MG63 (cell line): ENCODE measurements at regions not wholly inside any gene's neighbourhood (a gene's known extent, or its start where the extent isn't known, plus 50 kb on each side); places are given as distances from the start of the nearest gene placed in this dataset.

ENCODE experiments used
- DNase-seq: peaks from one replicate; pipeline ENCODE4 v3.0.0-alpha.2; 2020
- H3K27me3 ChIP-seq: fragments of 250-450 bp; sonication (Bioruptor Pico); 2 replicates; pipeline ENCODE4 v1.5.1; 2020; ENCODE audit warnings: mild to moderate bottlenecking, moderate library complexity
- H3K36me3 ChIP-seq: fragments of 250-450 bp; sonication (Bioruptor Pico); 2 replicates; pipeline ENCODE4 v1.5.1; 2020; ENCODE audit warnings: mild to moderate bottlenecking, moderate library complexity
- H3K4me3 ChIP-seq: fragments of 250-450 bp; sonication (Bioruptor Pico); 2 replicates; pipeline ENCODE4 v1.5.1; 2020; ENCODE audit warnings: mild to moderate bottlenecking, moderate library complexity
- H3K9me3 ChIP-seq: fragments of 250-450 bp; sonication (Bioruptor Pico); 2 replicates; pipeline ENCODE4 v1.5.1; 2020; ENCODE audit warnings: mild to moderate bottlenecking, moderate library complexity

DNA sequence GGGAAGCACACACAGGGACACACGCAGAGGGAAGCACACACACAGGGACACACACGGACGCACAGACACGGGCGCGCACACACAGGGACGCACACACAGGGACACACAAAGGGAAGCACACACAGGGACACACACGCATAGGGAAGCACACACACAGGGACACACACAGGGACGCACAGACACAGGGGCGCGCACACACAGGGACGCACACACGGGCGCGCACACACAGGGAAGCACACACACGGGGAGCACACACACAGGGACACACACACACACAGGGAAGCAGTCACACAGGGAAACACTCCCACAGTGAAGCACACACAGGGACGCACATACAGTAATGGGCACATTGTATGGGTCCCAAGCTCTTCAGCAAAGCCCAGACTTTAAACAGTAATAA lies 685.3 kb downstream of the TRIML1 start:
- no peak for DNase-seq
- no peaks in the 10 kb centered on the region; the same call in 1 of the 2 replicates for H3K27me3 ChIP-seq
- no peak overlapping the region for H3K4me3 ChIP-seq
- H3K9me3 ChIP-seq = no peaks in the 10 kb centered on the region
- H3K36me3 ChIP-seq = no peaks in the 10 kb centered on the region

DNA sequence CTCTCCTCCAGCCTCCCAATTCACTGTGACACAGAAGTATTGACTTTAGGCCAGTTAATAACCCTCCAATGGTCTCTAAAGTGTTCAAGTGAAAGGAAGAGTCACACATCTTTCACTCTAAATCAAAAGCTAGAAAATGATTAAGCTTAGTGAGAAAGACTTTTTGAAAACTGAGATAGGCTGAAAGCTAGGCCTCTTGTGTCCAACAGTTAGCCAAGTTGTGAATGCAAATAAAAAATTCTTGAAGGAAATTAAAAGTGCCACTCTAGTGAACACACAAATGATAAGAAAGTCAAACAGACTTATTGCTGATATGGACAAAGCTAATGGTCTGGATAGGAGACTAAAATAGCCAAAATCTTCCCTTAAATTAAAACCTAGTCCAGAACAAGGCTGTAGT lies 687.2 kb downstream of the TRIML1 start:
- H3K36me3 ChIP-seq = no peaks in the 10 kb centered on the region
- no peak overlapping the region for H3K4me3 ChIP-seq
- no peaks in the 10 kb centered on the region for H3K9me3 ChIP-seq
- DNase-seq = no peak
- H3K27me3 ChIP-seq = no peaks in the 10 kb centered on the region; the same call in 1 of the 2 replicates

DNA sequence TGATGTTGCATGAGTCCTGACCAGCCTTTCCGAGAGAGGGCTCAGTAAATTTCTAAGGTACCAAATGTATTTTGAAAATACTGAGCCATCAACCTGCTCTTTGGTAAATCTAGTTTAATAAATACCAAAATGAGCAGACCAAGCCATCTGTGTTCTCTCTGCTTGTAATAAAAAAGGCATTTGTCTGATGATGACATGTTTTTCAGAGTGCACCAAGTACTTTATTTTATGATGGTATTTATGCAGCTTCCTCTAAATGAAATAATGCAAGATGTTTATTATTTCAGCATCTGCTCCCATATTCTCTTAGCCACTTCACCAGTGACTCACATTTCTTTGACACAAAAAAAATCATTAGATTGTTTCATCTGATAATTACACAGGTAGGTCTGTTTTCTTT lies 700.5 kb downstream of the TRIML1 start:
- Histone ChIP-seq H3K4me3 (no peak overlapping the region), H3K27me3 (no peaks in the 10 kb centered on the region), H3K9me3 (no peaks in the 10 kb centered on the region), H3K36me3 (no peaks in the 10 kb centered on the region)
- DNase-seq = no peak

DNA sequence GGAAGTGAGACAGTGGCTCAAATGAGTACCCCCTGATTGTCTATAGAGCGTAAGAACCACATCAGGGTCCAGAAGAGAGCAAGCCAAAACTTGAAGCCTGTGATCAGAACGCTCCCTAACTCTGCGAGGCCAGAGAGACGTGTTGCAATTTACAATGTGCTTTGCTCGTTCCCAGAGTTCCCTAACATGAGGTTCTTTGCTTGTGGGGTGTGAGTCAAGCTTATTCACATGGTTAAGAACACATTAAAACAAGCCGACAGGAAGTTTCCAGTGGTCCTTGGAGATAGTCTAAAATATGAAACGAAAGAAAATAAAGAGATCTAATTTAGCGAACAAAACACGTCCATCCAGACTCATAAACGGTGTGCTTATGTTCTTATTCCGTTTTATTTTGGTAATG lies 702.3 kb downstream of the TRIML1 start:
- no peaks in the 10 kb centered on the region for H3K36me3 ChIP-seq
- H3K27me3 ChIP-seq = no peaks in the 10 kb centered on the region
- no peaks in the 10 kb centered on the region for H3K9me3 ChIP-seq
- DNase-seq = no peak
- H3K4me3 ChIP-seq = 0 out of 2 replicates have a peak overlapping the region, but pooled peaks have one; percentile 5

DNA sequence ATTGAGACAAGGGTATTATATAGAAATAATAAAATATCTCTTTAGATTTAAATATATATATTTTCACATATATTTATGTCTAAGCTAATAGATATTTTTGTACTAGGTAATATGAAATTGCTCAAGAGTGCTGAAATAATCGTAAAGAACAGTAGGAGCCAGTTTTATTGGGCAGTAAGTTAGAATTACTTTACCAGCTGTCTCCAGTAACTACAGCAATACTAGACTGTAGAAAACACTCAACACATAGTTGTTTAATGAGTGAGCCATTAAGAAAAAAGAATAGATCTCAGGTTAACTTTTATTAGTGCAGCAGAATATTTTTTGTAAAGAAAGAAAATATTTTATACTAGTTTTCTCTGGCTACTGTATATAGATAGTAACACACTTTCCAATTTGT lies 715.2 kb downstream of the TRIML1 start:
- Histone ChIP-seq H3K9me3 (no peaks in the 10 kb centered on the region), H3K36me3 (no peaks in the 10 kb centered on the region), H3K4me3 (no peak overlapping the region), H3K27me3 (no peaks in the 10 kb centered on the region)
- DNase-seq = no peak

DNA sequence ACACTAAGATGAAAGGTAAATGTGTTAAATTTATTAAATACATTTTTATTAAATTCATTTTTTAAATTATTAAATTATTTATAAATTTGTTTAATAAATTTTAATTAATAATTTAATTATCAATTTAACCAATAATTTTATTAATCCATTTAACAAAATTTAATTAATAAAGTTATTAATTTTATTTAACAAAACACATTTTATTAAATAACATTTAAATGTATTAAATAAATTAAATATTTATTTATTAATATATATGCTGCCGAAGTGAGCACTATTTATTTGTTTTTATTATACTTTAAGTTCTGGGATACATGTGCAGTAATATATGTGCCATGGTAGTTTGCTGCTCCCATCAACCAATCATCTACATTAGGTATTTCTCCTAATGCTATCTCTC lies 719.5 kb downstream of the TRIML1 start:
- Histone ChIP-seq H3K36me3 (no peaks in the 10 kb centered on the region), H3K9me3 (no peaks in the 10 kb centered on the region), H3K27me3 (no peaks in the 10 kb centered on the region), H3K4me3 (no peak overlapping the region)
- DNase-seq = no peak

DNA sequence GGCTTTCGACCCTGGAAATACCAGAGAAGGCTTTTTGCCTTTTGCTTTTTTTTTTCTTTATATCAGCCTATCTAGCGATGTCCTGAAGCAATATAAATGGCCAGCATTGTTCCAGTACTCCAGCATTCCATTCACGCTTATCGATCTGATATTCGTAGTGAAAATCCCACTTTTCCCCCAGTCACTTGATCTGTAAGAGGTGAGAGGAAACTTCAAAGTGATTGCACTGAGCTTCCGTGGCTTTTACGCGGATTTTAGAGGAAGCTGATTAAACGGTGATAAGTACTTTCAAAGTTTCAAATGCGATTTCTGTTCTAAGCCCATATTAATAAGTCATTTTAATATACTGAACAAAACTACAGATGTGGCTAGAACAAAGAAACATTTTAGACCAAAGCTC lies 725.5 kb downstream of the TRIML1 start:
- H3K36me3 ChIP-seq = no peaks in the 10 kb centered on the region
- H3K27me3 ChIP-seq = no peaks in the 10 kb centered on the region; the same call in 1 of the 2 replicates
- no peak for DNase-seq

DNA sequence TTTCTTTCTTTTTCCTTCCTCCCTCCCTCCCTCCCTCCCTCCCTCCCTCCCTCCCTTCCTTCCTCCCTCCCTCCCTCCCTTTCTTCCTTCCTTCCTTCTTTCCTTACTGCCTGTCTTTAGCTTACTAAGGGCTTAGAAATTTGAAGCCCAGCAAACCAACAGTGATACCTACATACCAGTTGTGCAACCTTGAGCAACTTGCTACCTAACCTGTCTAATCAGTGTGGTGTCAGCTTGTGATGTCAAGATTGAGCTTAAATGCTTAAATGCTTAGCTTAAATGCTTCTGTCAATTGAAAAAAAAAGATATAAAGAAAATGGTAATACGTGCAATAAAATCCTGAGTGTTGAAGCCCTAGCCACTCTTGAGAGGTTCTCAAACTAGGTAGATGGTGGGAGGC lies 728.6 kb downstream of the TRIML1 start:
- H3K27me3 ChIP-seq = no peaks in the 10 kb centered on the region; the same call in 1 of the 2 replicates
- H3K36me3 ChIP-seq = no peaks in the 10 kb centered on the region
- no peak for DNase-seq
- H3K4me3 ChIP-seq = no peak overlapping the region
- no peaks in the 10 kb centered on the region for H3K9me3 ChIP-seq

More for the DNA sequence above, 725.5 kb downstream of the TRIML1 start:
- H3K4me3 ChIP-seq = no peak overlapping the region
- H3K9me3 ChIP-seq = no peaks in the 10 kb centered on the region

DNA sequence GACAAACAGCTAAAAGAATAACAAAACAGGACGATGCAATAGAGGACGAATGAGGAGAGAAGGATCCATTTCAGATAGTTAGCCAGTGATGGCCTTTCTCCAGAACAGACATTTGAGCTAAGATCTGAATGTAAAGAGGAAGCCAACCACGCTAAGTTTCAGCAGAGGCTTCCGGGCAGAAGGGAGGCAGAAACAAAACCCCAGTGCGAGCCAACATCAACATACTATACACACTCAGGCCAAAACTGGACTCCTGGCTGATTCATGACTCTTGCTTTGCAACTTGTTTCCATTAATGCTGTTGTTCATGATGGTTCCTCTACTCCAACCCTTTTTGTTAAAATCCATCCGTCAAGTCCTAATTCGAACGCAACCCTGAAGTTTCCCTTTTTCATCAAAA lies 730.3 kb downstream of the TRIML1 start:
- Histone ChIP-seq H3K9me3 (no peaks in the 10 kb centered on the region), H3K27me3 (no peaks in the 10 kb centered on the region; the same call in 1 of the 2 replicates), H3K36me3 (no peaks in the 10 kb centered on the region), H3K4me3 (no peak overlapping the region)
- peak; percentile 63 for DNase-seq

DNA sequence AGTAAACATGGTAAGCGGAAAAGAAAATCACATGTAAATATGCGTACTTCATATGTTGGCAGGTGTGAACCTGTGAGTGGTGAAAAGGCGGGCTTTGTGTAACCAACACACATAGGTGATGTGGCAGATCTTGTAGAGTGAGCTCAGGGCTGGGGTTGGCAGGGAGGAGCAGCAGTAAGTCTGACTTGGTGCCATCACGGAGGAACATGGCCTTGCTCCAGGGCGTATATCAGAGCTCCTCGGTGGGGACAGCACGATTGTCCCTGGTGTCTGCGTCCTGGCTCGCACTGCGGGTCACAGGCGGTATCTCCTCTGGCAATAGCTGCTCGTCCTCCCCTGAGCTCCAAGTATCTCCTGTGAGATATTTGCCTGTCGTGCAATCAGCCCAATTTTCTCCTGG lies 733.6 kb downstream of the TRIML1 start:
- DNase-seq = no peak
- Histone ChIP-seq H3K27me3 (no peaks in the 10 kb centered on the region), H3K9me3 (no peaks in the 10 kb centered on the region)

DNA sequence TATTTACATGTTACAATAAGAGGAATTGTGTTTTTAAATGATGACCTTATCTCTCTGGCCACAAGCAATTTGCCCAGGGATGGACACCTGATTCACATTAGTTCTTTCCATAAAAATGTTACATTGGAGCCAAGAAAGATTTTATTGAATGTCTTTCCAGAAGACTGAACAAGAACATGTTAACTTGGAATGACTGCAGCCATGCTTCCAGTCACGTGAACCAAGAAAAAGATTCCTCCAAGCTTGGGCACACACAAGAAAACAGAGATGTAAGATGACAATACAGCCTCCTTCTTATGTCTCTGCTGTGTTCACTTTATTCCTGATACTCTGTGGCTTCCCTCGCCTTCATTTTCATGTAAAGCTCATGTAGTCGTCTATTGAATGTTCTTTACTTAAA lies 737.6 kb downstream of the TRIML1 start:
- DNase-seq = no peak
- Histone ChIP-seq H3K36me3 (no peaks in the 10 kb centered on the region), H3K4me3 (no peak overlapping the region), H3K27me3 (no peaks in the 10 kb centered on the region), H3K9me3 (no peaks in the 10 kb centered on the region)

More for the DNA sequence above, 733.6 kb downstream of the TRIML1 start:
- Histone ChIP-seq H3K4me3 (no peak overlapping the region), H3K36me3 (no peaks in the 10 kb centered on the region)

DNA sequence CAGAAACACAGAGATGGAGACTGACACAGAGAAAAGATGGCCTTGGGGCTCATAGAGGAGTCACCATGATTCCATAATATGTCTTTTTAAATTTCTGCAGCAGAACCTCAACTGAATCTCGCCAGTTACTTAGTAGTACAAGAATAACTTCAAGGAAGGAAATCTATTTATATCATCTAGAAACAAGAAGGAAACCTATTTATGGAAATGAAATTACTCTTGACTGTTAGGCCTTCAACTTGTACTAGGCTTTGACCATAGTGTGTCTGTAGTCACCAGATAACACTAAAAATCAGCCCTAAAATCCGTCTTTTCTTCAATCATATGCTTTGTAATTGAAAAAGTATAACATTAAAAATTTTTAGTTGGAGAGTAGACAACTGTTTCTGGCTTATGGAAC lies 740.4 kb downstream of the TRIML1 start:
- DNase-seq = no peak
- H3K9me3 ChIP-seq = no peaks in the 10 kb centered on the region
- H3K27me3 ChIP-seq = no peaks in the 10 kb centered on the region
- H3K4me3 ChIP-seq = no peak overlapping the region
- no peaks in the 10 kb centered on the region for H3K36me3 ChIP-seq

DNA sequence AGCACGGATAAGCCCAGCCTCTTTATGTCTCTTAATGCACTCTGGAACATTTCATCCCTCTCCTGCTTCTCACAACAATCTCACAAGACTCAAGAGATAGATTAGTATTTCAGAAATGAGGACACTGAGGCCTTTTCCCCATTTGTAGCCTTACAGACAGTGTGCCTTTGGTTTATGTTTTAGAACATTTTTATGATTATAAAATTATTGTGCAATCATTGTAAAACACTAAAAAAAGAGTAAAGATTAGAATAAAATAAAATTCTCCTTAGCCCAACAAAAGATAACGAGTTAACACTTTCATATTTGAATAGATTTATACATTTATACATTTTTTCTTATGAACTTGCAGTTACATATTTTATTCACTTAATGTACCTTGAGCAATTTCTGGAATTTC lies 748.7 kb downstream of the TRIML1 start:
- Histone ChIP-seq H3K4me3 (no peak overlapping the region), H3K27me3 (no peaks in the 10 kb centered on the region), H3K9me3 (no peaks in the 10 kb centered on the region), H3K36me3 (no peaks in the 10 kb centered on the region)
- DNase-seq = no peak

DNA sequence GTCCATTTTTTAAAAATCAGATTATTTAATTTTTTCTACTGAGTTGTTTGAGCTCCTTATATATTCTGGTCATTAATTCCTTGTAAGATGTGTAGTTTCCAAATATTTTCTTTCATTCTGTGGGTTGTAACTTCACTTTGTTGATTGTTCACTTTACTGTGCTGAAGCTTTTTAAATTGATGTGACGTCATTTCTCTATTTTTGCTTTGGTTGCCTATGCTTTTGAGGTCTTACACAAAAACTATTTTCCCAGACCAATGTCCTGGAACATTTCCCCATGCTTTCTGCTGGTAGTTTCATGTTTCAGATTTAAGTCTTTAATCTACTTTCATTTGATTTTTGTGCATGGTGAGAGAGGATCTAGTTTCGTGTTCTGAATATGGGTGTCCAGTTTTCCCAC lies 753.6 kb downstream of the TRIML1 start:
- no peaks in the 10 kb centered on the region for H3K36me3 ChIP-seq
- DNase-seq = no peak
- no peaks in the 10 kb centered on the region for H3K27me3 ChIP-seq
- H3K9me3 ChIP-seq = no peaks in the 10 kb centered on the region
- H3K4me3 ChIP-seq = no peak overlapping the region

DNA sequence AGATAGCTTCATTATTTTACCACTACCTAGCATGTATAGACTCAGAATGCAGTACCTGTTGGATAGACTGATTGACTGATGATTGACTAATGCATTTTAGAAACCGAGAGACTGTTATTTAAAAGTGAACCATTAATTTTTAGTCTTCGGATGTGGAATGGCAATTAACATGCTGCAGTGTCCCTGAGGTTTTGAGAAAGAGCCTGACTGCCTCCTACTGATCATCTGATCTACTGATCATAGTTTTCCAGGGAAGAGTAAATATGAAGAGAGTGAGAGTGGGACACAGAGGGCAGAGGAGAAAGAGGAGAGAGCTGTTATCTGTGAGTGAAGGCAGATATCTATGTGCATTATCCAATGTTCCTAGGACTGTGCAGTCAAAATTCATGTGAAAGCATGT lies 764.7 kb downstream of the TRIML1 start:
- Histone ChIP-seq H3K36me3 (no peaks in the 10 kb centered on the region), H3K9me3 (no peaks in the 10 kb centered on the region), H3K27me3 (no peaks in the 10 kb centered on the region), H3K4me3 (no peak overlapping the region)
- no peak for DNase-seq

DNA sequence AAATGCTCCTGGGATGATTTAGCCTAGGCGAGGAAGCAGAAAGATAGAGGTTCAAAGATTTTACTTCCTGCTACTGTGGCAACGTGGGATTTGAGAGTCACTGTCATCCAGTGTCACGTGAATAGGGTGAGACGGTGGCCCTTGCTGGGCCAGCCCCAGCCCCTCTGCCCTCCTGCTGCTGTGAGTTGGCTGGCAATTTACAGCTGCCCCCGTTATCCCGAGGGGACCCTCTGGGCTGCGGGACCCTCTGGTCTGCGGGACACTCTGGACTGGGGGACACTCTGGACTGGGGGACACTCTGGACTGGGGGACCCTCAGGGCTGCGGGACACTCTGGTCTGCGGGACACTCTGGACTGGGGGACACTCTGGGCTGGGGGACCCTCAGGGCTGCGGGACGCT lies 765.4 kb downstream of the TRIML1 start:
- H3K36me3 ChIP-seq = no peaks in the 10 kb centered on the region
- DNase-seq = no peak
- no peaks in the 10 kb centered on the region for H3K27me3 ChIP-seq
- no peak overlapping the region for H3K4me3 ChIP-seq
- H3K9me3 ChIP-seq = no peaks in the 10 kb centered on the region

DNA sequence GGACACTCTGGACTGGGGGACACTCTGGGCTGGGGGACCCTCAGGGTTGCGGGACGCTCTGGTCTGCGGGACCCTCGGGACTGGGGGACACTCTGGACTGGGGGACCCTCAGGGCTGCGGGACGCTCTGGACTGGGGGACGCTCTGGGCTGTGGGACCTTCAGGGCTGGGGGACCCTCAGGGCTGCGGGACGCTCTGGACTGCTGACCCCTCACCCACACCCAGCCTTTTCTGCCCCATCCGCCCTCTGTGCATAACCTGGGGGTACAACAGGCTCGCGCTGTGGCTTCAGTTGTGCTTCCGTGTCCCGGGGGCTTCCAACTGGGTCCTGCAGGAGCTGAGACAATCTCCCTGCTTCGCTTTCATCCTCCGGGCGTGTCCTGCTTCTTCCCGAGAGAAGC lies 766.0 kb downstream of the TRIML1 start:
- no peak for DNase-seq
- Histone ChIP-seq H3K4me3 (no peak overlapping the region), H3K36me3 (no peaks in the 10 kb centered on the region), H3K27me3 (no peaks in the 10 kb centered on the region), H3K9me3 (no peaks in the 10 kb centered on the region)

DNA sequence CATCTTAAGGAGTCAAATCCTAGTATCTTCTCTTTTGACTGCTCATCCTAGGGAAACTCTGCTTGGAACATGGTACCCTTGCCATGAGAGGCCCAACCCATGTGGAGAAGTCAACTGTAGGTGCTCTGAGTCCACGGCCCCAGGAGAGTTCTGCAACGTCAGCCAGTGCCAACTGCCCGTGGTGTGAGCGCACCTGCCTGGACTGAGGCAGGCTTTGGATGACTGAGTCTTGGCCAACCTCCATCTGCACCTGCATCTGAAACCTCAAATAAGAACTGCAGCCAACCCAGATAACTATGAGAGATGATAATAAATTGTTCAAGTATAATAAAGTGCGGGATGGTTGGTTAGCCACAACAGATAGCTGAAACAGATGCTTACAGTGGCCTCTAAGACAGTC lies 772.0 kb downstream of the TRIML1 start:
- H3K27me3 ChIP-seq = no peaks in the 10 kb centered on the region
- no peak for DNase-seq
- no peak overlapping the region for H3K4me3 ChIP-seq
- H3K36me3 ChIP-seq = no peaks in the 10 kb centered on the region
- 0 out of 2 replicates have a peak, but pooled peaks cover 2% of the 10 kb centered on the region for H3K9me3 ChIP-seq

DNA sequence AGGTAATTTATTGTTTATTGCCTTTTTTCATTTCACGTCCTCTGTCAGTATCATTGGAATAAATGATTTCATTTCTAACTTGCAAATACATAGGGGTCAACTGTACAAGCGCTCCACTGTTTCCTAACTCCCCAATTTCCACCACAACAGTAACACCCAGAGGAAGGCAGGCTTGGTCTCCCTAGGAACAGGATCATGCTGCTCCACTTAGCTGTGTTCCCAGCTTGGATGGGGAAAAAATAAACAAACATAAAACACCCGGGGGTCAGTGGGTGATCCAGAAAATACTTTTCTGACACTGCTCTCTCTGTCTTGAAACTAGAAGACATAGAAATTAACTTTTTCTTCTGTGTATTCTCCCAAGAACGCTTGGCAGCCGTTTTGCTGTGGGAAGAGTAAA lies 772.5 kb downstream of the TRIML1 start:
- Histone ChIP-seq H3K36me3 (no peaks in the 10 kb centered on the region), H3K4me3 (no peak overlapping the region), H3K27me3 (no peaks in the 10 kb centered on the region), H3K9me3 (peaks cover 2% of the 10 kb centered on the region; the same call in 1 of the 2 replicates)
- DNase-seq = no peak
